Activated CD4-positive, alpha-beta T cell treated with anti-CD3 and anti-CD28 coated beads, Interleukin-2, Interleukin-4, amounts not matched to agents 100 ng/mL and 50 ng/mL, durations not matched to agents 16 hours and 8 hours (primary cell): ENCODE measurements at regions not wholly inside any gene's neighbourhood (a gene's known extent, or its start where the extent isn't known, plus 50 kb on each side); places are given as distances from the start of the nearest gene placed in this dataset.
"Not testable (repeated sequence)": the region's sequence is repeated elsewhere in the genome, so short reads cannot be mapped to it uniquely, and the experiment has no call there.

Experiments
- DNase-seq: peaks from one replicate; pipeline ENCODE4 v3.0.0-alpha.2; 2020; ENCODE audit warnings: low spot score

- DNase-seq, result no peak
Measured at GRCh38 chr2:82084679-82085392, 1780.3 kb upstream of the LRRTM1 start.

GRCh38 chr2:82075875-82076274 lies 1771.3 kb upstream of the LRRTM1 start:
- no peak for DNase-seq

DNA sequence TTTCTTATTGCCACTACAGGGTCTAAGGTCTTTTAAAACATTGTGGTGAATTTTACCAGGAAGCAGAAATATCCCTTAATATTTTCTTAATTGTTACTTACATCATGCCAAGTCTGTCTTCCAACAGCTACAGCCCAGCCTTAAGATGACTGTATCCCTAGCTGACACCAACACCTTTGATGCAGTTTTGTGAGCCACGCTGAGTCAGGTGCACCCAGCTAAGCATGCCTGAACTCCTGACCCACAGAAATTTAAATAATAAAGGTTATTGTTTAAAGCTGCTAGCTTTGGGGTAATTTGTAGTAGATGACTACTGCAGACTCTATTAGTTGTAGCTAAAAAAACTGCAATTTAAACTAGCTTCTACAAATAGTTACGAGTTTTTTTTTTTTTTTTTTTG lies 1757.9 kb upstream of the LRRTM1 start:
- no peak for DNase-seq

DNA sequence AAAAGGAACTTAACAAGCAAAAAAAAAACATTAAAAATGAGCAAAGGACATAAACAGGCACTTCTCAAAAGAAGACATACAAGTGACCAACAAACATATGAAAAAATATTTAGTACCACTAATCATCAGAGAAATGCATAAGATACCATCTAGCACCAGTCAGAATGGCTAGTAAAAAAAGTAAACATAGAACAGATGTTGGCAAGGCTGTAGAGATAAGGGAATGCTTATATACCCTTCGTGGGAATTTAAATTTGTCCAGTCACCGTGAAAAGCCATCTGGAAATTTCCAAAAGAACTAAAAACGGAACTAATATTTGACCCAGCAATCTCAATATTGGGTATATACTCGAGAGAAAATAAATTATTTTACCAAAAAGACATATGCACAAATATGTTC lies 1751.3 kb upstream of the LRRTM1 start:
- no peak for DNase-seq

- DNase-seq, result no peak
Measured at GRCh38 chr2:82043867-82044266, 1739.3 kb upstream of the LRRTM1 start.

DNA sequence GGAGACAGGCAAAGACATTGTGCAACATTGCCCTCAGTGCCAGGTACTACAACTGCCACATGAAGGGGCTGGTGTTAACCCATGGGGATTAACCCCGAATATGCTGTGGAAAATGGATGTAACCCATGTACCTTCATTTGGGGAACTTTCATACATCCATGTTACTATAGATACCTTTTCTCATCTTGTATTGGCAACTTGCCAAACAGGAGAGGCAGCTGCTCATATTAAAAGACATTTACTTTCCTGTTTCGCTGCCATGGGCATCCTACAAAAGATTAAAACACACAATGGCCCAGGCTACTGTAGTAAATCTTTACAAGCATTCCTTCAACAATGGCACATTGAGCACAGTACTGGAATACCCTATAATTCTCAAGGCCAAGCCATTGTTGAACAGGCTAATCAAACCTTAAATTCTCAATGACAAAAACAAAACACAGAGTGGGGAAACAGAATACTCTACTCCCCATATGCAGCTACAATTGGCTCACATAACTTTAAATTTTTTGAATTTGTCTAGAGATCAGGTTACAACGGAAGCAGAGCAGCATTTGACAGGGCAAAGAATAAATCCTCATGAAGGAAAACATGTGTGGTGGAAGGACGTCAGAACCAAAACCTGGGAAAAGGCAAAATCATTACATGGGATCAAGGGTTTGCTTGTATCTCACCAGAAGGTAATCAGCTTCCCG lies 1723.5 kb upstream of the LRRTM1 start:
- DNase-seq, result no peak

GRCh38 chr2:82023710-82024109 lies 1719.2 kb upstream of the LRRTM1 start:
- DNase-seq, result no peak

GRCh38 chr2:82013641-82014040 lies 1709.1 kb upstream of the LRRTM1 start:
- no peak for DNase-seq

DNA sequence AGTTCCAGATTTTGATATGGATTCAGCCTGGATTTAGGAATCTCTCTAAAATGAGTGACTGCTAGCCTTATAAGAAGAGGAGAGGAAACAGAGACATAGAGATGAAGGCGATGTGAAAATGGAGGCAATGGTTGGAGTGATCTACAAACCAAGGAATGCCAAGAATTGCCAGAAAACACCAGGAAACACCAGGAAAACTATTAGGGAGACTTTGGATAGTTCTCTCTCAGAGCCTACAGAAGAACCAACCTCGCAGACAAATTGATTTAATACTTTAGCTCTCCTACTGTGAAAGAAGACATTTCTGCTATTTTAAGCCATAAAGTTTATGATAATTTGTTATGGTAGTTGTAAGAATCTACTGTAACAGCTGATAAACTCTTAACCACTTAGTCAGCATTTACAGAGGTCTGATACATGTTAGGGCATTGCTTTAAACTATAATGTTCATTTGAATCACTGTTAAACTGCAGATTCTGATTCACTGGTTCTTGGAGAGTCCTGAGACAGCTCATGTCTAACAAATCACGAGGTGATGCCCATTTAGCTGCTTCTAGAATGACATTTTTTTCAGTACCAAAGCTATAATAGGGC lies 1702.6 kb upstream of the LRRTM1 start:
- DNase-seq, result no peak

DNA sequence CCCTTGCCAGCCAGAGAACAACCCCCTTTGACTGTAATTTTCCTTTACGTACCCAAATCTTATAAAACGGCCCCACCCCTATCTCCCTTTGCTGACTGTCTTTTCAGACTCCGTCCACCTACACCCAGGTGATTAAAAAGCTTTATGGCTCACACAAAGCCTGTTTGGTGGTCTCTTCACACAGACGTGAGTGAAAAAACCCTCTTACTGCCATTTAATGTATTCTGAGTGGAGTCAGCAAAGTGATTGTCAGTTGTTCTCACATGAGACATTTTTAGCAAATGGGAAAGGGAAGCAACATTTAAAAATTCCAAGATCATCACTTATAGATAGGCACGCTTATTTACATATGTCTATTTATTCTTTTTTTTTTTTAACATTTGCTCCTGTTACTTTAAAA lies 1701.3 kb upstream of the LRRTM1 start:
- not testable (repeated sequence) for DNase-seq

- no peak for DNase-seq
Measured at GRCh38 chr2:82001614-82002013, 1697.1 kb upstream of the LRRTM1 start.

- DNase-seq, result no peak
Measured at GRCh38 chr2:82000606-82001005, 1696.1 kb upstream of the LRRTM1 start.

GRCh38 chr2:81996332-81996731 lies 1691.8 kb upstream of the LRRTM1 start:
- no peak for DNase-seq

- no peak for DNase-seq
Measured at GRCh38 chr2:81991282-81991681, 1686.7 kb upstream of the LRRTM1 start.

DNA sequence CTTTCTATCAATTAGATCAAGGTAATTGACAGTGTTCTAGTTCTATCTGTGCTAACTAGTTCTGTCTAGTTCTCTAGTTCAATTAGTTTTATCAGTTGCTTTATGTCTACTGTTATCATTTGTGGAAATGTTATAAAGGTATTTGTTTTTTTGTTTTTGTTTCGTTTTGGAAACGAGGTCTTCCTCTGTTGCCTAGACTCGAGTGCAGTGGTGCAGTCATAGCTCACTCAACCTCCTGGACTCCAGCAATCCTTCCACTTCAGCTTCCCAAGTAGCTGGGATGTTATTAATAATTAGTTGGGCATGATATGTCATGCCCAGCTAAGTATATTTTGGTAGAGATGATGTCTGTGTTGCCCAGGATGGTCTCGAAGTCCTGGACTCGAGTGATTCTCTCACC lies 1682.8 kb upstream of the LRRTM1 start:
- DNase-seq, result no peak

- DNase-seq, result no peak
Measured at GRCh38 chr2:81984969-81985637, 1680.6 kb upstream of the LRRTM1 start.

DNA sequence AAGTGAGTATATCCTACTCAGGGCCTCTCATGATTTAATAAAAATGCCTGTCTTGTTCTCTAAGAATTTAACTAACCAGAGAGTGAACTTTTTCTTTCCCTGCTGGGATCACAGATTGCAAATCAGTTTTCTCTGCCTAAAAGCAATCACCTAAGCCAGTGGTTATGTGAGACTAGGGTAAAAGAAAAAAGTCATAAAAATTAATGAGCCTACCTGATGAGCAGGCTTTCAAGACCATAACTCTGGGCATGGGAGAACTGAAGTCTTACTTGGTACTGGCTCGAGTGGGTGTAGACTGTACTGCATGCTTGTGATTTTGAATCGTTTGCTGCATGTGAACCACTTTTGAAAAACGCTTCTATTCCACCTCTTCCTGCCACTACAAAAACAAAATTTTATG lies 1677.0 kb upstream of the LRRTM1 start:
- no peak for DNase-seq

- no peak for DNase-seq
Measured at GRCh38 chr2:81979086-81979485, 1674.5 kb upstream of the LRRTM1 start.

GRCh38 chr2:81976998-81977397 lies 1672.4 kb upstream of the LRRTM1 start:
- no peak for DNase-seq

GRCh38 chr2:81974216-81974615 lies 1669.7 kb upstream of the LRRTM1 start:
- no peak for DNase-seq

- no peak for DNase-seq
Measured at GRCh38 chr2:81942876-81943275, 1638.3 kb upstream of the LRRTM1 start.

GRCh38 chr2:81942136-81942680 lies 1637.7 kb upstream of the LRRTM1 start:
- no peak for DNase-seq
